GM18498 (cell line): ENCODE measurements at regions not wholly inside any gene's neighbourhood (a gene's known extent, or its start where the extent isn't known, plus 50 kb on each side); places are given as distances from the start of the nearest gene placed in this dataset.
"Not testable (repeated sequence)": the region's sequence is repeated elsewhere in the genome, so short reads cannot be mapped to it uniquely, and the experiment has no call there.

ENCODE experiments used
- ATAC-seq: cut with Tn5 transposase; IDR thresholded peaks from one replicate; pipeline ENCODE4 v1.9.1; 2021; ENCODE audit warnings: mild to moderate bottlenecking, moderate library complexity; ENCODE audit not compliant: unreplicated experiment

GRCh38 chr6:140816681-140817080 lies 1316.0 kb upstream of the GJE1 start:
- no peak for ATAC-seq

- ATAC-seq: no peak
Observed at GRCh38 chr6:140812636-140813035, 1320.1 kb upstream of the GJE1 start.

GRCh38 chr6:140811642-140812041 lies 1321.1 kb upstream of the GJE1 start:
- no peak for ATAC-seq

- ATAC-seq: peak; percentile 92
Observed at GRCh38 chr6:140809694-140810101, 1323.0 kb upstream of the GJE1 start.

- no peak for ATAC-seq
Observed at GRCh38 chr6:140806431-140806830, 1326.3 kb upstream of the GJE1 start.

GRCh38 chr6:140794544-140794943 lies 1338.2 kb upstream of the GJE1 start:
- ATAC-seq: no peak

- ATAC-seq: no peak
Observed at GRCh38 chr6:140790109-140790508, 1342.6 kb upstream of the GJE1 start.

- no peak for ATAC-seq
Observed at GRCh38 chr6:140789466-140789865, 1343.3 kb upstream of the GJE1 start.

- no peak for ATAC-seq
Observed at GRCh38 chr6:140785926-140786325, 1346.8 kb upstream of the GJE1 start.

- ATAC-seq: no peak
Observed at GRCh38 chr6:140784573-140784972, 1348.2 kb upstream of the GJE1 start.

- ATAC-seq: not testable (repeated sequence)
Observed at GRCh38 chr6:140783504-140783903, 1349.2 kb upstream of the GJE1 start.

- ATAC-seq: no peak
Observed at GRCh38 chr6:140782941-140783340, 1349.8 kb upstream of the GJE1 start.

- no peak for ATAC-seq
Observed at GRCh38 chr6:140779991-140780596, 1352.6 kb upstream of the GJE1 start.

- no peak for ATAC-seq
Observed at GRCh38 chr6:140779341-140779740, 1353.4 kb upstream of the GJE1 start.

GRCh38 chr6:140777780-140778179 lies 1354.9 kb upstream of the GJE1 start:
- ATAC-seq: no peak

GRCh38 chr6:140775061-140775460 lies 1357.7 kb upstream of the GJE1 start:
- no peak for ATAC-seq

GRCh38 chr6:140774080-140774505 lies 1358.6 kb upstream of the GJE1 start:
- ATAC-seq: peak; percentile 100

- ATAC-seq: no peak
Observed at GRCh38 chr6:140773276-140773675, 1359.4 kb upstream of the GJE1 start.

- no peak for ATAC-seq
Observed at GRCh38 chr6:140772576-140772975, 1360.1 kb upstream of the GJE1 start.

- no peak for ATAC-seq
Observed at GRCh38 chr6:140768133-140768532, 1364.6 kb upstream of the GJE1 start.

- ATAC-seq: no peak
Observed at GRCh38 chr6:140766999-140767398, 1365.7 kb upstream of the GJE1 start.

GRCh38 chr6:140758169-140758877 lies 1374.4 kb upstream of the GJE1 start:
- no peak for ATAC-seq

GRCh38 chr6:140752234-140752633 lies 1377.8 kb upstream of the CITED2 start:
- ATAC-seq: no peak
